ENCODE measurements at regions not wholly inside any gene's neighbourhood (a gene's known extent, or its start where the extent isn't known, plus 50 kb on each side); places are given as distances from the start of the nearest gene placed in this dataset.

GRCh38 chr9:78788101-78788500 lies 491.2 kb downstream of the PSAT1 start:
- DNase-seq (ENCODE audit: low read depth, low spot score), result no peak

DNA sequence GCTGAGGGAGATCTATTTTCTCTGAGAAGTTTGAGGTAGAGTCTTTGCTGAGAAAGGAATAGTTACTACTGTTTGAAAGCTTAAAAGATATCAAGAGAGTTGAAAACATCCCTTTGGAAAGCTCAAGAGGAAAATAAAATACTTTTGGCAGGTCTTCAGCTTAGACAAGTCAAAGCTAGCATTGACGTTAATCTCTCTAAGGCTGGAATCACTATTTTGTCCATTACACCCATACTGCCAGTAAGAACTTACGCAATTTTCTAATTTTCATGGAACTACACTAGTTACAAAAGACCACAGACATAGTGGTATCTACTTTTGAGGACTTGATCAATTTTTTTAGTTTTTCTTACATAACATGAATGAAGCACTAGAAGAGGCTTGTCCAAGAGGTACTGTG lies 494.9 kb downstream of the PSAT1 start:
- DNase-seq (ENCODE audit: low read depth, low spot score), result no peak

DNA sequence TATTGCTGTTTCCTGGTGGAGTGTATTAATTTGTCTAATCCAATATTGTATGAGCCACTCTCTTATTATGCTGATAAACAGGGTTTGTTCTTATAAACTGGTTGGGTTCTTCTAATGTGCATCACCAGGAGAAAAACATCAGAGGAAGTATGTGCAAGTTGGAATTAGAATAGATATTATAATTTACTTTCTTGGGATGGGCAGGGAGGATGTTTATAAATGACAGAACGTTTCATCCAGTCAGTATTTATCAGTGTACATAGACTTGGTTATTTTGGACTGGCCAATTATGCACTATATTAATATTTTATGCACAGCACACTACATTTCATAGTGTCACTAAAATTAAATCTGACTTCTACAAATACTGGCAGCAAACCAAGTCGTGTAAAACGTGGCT lies 495.8 kb downstream of the PSAT1 start:
- no peak for DNase-seq (ENCODE audit: low read depth, low spot score)

DNA sequence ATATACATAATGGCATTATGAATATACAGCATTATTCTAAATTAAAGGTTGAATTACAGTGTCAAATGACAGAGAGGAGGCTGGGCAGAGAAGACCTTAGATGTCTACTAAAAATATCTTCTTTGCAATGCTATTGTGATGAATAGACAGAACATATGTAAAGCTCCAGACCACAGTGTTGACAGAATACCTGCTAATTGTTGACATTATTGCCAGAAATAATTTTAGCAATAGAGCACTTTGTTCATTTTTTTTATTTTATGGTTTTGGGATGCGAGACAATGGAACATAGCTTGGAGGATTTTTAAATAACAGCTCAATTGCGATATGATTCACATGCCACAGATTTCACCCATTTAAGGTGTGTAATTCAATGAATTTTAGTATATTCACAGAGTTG lies 508.8 kb downstream of the PSAT1 start:
- DNase-seq (ENCODE audit: low read depth, low spot score), result no peak

DNA sequence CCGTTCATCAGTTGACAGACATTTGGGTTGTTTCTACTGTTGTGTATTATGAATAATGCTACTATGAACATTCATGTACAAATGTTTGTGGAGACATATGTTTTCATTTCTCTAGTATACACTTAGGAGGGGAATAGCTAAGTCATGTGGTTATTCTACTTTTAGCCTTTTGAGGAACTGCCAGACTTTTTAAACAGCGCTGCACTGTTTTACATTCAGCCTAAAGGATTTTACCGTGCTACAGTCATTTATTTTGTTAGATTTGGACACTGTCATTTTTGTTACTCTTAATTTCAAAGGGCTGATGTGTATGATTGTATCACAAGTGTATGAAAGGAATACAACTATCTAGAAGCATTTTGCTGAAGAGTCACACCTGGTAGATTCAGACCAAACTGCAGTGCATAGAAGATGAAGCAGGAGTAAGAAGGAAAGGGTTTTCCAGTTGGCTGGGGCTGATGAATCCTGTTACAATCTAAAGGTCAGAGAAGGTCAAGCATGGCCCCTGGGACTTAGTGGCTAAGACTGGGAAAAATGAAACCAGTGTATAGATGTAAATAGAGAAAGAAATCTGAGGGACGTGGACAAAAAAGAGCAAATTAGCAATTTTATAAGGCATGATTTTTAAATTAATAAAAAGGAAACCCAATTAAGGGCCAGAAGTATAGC lies 509.7 kb downstream of the PSAT1 start:
- DNase-seq (ENCODE audit: low read depth, low spot score), result no peak

- no peak for DNase-seq (ENCODE audit: low read depth, low spot score)
Observed at GRCh38 chr9:78807286-78807685, 510.4 kb downstream of the PSAT1 start.

DNA sequence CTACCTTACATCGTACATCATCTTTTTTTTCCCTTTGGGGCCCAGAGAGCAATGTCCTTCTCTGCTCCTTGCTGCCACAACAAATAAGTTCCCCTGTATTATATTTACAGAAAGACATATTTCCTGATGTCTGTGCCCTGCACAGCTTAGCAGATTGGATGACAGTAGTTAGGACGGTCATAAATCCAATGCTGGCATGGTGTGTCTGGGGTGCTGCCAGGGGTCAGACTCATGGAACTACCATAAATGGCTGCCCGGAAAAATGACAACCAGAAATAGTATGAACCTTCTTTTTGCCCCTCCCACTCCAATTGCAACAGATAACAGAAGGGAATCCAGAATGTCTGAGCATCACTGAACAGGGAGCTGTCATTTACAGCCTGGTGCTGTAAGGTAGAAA lies 511.1 kb downstream of the PSAT1 start:
- DNase-seq (ENCODE audit: low read depth, low spot score), result no peak

GRCh38 chr9:78811622-78812276 lies 514.8 kb downstream of the PSAT1 start:
- DNase-seq (ENCODE audit: low read depth, low spot score), result no peak

- DNase-seq (ENCODE audit: low read depth, low spot score), result no peak
Observed at GRCh38 chr9:78812665-78813064, 515.7 kb downstream of the PSAT1 start.

- DNase-seq (ENCODE audit: low read depth, low spot score), result no peak
Observed at GRCh38 chr9:78813602-78814180, 516.8 kb downstream of the PSAT1 start.

DNA sequence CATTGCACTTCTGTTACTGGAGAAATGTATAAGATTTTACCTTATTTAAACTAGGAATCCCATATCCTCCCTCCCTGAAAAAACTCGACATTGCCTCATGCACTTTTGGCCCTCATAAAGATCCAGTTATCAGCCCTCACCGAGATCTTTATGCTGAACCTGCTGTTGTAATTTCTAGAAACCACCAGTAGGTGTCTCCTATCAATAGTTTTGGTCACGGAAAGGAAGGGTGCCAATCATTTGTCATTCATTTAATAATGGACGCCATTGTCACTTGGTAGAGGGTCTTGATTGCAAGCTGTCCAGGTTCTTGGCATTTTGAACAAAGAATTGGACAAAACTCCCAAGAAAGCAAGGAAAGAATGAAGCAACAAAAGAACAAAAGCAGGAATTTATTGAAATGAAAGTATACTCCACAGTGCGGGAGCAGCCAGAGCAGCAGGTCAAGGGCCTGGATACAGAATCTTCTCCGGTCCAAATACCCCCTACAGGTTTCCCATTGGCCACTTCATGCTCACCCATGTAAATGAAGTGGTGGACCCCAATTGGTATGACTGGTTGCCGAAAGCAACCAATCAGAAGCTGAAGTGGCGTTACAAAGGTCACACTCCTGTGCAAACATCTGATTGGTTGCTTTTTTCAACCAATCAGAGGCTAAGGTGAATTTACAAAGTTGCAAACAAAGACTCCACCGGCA lies 524.3 kb downstream of the PSAT1 start:
- peak; percentile 7 for DNase-seq (ENCODE audit: low read depth, low spot score)

- no peak for DNase-seq (ENCODE audit: low read depth, low spot score)
Observed at GRCh38 chr9:78826527-78826926, 529.6 kb downstream of the PSAT1 start.

- DNase-seq (ENCODE audit: low read depth, low spot score), result no peak
Observed at GRCh38 chr9:78828521-78828920, 531.6 kb downstream of the PSAT1 start.

DNA sequence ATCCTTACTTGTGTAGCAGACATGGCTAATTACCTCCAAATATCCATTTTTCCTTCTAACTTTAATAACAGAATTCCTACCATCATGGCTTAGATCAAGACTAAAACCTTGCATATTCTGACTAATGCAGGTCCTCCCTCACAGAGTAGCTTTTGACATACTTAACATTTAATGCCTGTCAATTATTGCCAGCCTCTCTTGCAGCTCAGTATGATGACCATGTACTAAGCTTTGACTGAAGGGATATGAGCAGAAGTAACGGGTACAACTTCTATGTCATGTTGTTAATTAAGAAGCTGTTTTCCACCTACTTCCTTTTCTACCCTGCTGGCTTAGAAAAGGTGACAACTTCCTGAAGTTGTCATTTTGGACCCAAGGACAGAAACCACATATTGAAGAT lies 533.4 kb downstream of the PSAT1 start:
- DNase-seq (ENCODE audit: low read depth, low spot score), result no peak

DNA sequence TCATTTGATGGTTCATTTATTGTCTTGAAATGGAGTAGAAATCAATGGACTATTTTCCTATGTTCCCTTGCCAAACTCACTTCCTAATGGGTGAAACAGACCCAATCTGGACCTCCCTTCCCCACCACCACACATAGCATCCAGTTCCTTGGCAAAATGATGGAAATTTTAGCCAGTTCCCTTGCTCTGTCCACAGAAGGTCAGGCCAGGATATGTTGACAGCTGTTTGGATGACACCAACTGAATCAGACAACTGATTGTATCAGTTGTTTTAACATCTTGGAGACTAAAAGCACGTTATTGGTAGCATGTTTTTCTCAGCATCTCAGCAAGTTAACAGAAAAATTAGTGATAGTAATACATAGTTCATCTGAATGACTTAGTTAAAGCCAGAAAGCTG lies 534.8 kb downstream of the PSAT1 start:
- DNase-seq (ENCODE audit: low read depth, low spot score), result no peak

DNA sequence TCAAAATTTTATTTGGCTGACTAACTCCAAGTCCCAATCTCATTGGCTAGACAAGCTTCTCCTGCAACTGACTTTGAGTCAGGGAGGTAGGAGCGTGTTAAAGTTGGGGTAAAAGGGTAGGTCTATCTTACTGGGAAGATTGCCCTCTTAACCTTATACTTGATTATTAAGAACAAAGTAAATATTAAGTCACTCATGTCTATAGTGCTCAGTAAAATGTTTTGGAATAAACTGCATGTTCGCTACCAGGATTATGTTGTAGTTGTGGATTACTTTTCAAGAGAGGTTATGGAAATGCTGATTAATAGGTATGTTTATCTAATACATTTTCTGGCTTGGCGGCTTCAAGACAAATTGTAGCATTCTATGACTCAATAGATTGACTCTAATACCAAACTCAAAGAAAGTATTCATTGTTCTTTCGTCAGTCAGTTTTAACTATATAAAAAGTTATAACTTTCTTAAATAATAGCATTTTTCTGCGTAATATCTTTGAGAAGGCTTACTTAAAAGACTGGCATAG lies 539.1 kb downstream of the PSAT1 start:
- DNase-seq (ENCODE audit: low read depth, low spot score), result no peak

- DNase-seq (ENCODE audit: low read depth, low spot score), result no peak
Observed at GRCh38 chr9:78839252-78839651, 542.3 kb downstream of the PSAT1 start.

- DNase-seq (ENCODE audit: low read depth, low spot score), result no peak
Observed at GRCh38 chr9:78848061-78848460, 551.1 kb downstream of the PSAT1 start.

DNA sequence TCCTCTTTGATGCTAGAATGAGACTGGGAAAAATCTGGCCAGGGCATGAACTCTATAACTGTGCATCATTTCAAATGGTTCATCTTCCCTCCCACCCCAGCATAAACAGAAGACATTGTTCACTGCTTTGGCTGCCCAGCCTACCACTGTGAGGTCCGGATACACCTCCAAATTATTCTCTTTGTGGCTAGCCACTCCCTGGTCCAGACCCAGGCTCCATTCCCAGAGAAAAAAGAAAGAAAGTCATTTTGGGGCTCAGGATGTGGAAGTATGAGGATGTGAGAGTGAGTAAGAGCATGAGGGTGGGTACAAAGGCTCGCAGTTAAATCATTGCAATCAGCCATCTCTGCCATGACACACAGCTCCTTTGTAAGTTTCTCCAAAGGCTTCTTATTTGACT lies 559.2 kb downstream of the PSAT1 start:
- no peak for DNase-seq (ENCODE audit: low read depth, low spot score)

DNA sequence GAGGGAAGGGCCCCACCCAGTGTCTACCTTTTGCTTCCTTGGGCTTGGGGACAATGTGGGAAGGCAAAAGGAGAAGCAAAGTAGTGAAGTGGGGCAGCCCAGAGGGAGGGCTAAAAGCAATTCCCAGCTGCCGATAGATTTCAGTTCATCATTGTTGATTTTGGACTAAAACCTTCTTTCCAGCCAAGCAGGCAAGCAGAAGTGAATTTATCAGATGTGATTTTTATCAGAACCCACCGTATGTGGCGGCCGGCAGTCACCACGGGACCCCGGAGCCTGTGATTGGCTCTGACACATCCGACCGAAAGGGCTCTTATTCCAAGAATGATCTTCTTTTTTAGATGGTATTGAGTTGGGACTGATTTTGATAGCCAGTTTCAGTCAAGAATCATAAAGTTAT lies 559.9 kb downstream of the PSAT1 start:
- DNase-seq (ENCODE audit: low read depth, low spot score), result no peak

- DNase-seq (ENCODE audit: low read depth, low spot score), result no peak
Observed at GRCh38 chr9:78857373-78858225, 560.7 kb downstream of the PSAT1 start.

- no peak for DNase-seq (ENCODE audit: low read depth, low spot score)
Observed at GRCh38 chr9:78858266-78858665, 561.3 kb downstream of the PSAT1 start.
